ENCODE measurements at regions not wholly inside any gene's neighbourhood (a gene's known extent, or its start where the extent isn't known, plus 50 kb on each side); places are given as distances from the start of the nearest gene placed in this dataset.

DNA sequence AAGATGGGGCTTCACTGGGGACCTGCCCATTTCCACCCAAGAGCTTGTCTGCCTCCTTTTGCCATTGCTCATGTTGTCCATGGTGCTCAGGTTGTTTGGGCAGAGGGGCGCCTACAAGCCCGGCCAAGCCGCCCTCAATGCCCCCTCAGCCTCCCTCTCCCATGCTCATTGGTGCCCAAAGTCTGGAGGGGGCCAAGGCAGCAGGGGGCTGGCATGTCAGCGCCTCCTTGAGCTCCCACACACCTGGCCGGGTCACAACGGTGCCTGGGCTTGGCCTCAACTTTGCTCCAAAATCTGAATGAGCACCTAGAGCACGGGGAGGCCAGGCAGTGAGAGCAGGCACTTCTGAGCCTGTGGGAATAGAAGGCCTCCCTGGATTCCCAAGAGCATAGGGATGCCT is 1598.8 kb downstream of the PCDH7 start:
- Histone ChIP-seq H3K36me3 (ENCODE audit: control insufficient read depth, insufficient read depth, low read length) (no peaks in the 10 kb centered on the region), H3K27me3 (ENCODE audit: control insufficient read depth, insufficient read depth, low read length) (no peaks in the 10 kb centered on the region), H3K4me3 (ENCODE audit: low read depth, low read length) (no peak overlapping the region)
- DNase-seq (ENCODE audit: low read depth), result no peak
- TF ChIP-seq, protein P1, sequence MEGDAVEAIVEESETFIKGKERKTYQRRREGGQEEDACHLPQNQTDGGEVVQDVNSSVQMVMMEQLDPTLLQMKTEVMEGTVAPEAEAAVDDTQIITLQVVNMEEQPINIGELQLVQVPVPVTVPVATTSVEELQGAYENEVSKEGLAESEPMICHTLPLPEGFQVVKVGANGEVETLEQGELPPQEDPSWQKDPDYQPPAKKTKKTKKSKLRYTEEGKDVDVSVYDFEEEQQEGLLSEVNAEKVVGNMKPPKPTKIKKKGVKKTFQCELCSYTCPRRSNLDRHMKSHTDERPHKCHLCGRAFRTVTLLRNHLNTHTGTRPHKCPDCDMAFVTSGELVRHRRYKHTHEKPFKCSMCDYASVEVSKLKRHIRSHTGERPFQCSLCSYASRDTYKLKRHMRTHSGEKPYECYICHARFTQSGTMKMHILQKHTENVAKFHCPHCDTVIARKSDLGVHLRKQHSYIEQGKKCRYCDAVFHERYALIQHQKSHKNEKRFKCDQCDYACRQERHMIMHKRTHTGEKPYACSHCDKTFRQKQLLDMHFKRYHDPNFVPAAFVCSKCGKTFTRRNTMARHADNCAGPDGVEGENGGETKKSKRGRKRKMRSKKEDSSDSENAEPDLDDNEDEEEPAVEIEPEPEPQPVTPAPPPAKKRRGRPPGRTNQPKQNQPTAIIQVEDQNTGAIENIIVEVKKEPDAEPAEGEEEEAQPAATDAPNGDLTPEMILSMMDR (IDR thresholded peaks at IDR 0.05; ENCODE audit: insufficient read depth, low read length, poor library complexity, severe bottlenecking), result no peak

DNA sequence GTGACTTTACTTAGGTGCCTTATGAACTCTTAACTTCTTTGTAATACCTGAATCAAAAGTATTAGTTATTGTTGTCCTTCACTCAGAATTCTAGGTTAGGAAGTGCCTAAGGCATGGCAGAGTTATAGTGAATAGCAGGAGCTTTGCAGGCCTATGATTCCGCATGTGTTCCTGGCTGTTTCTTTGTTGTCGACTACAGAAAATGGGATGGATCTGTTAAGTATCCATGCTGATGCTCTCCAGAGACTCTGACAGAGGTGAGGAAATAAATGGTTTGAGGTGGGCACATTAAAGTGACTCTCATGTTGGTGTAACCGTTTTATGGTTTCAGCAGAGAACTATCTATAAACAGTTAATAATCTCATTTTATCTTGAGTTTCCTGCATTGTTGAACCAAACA is 1601.3 kb downstream of the PCDH7 start:
- no peaks in the 10 kb centered on the region for H3K27me3 ChIP-seq (ENCODE audit: control insufficient read depth, insufficient read depth, low read length)
- DNase-seq (ENCODE audit: low read depth), result no peak
- no peaks in the 10 kb centered on the region for H3K36me3 ChIP-seq (ENCODE audit: control insufficient read depth, insufficient read depth, low read length)
- TF ChIP-seq, protein P1 (IDR thresholded peaks at IDR 0.05; ENCODE audit: insufficient read depth, low read length, poor library complexity, severe bottlenecking), result no peak
- H3K4me3 ChIP-seq (ENCODE audit: low read depth, low read length), result no peak overlapping the region

DNA sequence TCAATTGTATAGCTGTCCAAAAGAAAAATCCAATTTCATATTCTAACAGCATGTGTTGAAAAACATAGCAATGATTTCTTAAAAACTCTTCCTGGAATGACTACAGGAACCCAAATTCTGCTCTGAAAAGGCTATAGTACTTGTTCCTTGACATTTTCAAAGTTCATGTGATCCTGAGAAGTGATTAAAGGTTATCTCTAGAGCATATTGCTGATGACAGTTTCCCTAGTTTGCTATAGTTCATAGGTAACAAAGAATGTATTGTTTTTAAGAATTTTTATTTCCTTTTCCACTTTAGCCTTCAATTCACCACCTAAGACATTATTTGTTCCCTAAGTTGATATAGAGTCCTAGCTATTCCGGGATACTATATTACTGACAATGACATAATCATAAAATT is 1614.6 kb downstream of the PCDH7 start:
- no peaks in the 10 kb centered on the region for H3K36me3 ChIP-seq (ENCODE audit: control insufficient read depth, insufficient read depth, low read length)
- no peak for DNase-seq (ENCODE audit: low read depth)
- H3K27me3 ChIP-seq (ENCODE audit: control insufficient read depth, insufficient read depth, low read length), result no peaks in the 10 kb centered on the region
- H3K4me3 ChIP-seq (ENCODE audit: low read depth, low read length), result no peak overlapping the region
- TF ChIP-seq, protein P1 (IDR thresholded peaks at IDR 0.05; ENCODE audit: insufficient read depth, low read length, poor library complexity, severe bottlenecking), result no peak

DNA sequence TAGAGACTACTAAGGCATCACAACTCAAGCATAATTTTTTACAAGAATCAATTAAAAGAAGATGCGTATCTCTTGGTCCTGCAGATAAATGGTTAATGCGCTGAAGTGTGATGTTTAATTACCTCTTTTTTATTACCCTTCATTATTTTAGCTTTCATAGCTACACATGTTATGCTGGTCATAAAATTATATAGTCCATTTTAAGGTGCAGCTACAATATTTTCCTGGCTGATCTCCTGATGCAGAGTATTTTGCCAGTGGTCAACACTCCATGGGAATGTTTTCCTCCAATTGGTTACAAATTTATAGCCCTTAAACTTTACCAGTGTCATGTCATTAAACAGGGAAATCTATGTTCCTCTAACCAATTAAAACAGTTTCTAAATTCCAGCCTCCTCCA is 1617.2 kb downstream of the PCDH7 start:
- Histone ChIP-seq H3K36me3 (ENCODE audit: control insufficient read depth, insufficient read depth, low read length) (no peaks in the 10 kb centered on the region), H3K4me3 (ENCODE audit: low read depth, low read length) (no peak overlapping the region), H3K27me3 (ENCODE audit: control insufficient read depth, insufficient read depth, low read length) (no peaks in the 10 kb centered on the region)
- TF ChIP-seq, protein P1 (IDR thresholded peaks at IDR 0.05; ENCODE audit: insufficient read depth, low read length, poor library complexity, severe bottlenecking), result no peak
- DNase-seq (ENCODE audit: low read depth), result no peak

DNA sequence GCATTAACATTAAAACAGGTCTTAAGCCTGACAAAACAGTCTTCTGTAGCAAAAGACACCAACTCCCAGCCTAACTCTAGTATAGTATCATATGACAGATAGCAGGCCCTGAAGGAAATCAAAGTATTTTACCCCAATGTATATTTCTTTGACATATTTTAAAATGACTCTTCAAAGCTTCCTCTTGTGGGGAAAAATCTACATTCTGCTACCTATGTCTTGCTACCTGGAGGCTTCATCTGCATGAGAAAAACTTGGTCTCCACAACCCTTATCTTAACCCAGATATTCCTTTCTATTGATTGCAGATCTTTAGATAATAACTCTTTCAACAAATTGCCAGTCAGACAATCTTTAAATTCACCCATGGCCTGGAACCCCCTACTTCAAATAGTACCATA is 1620.4 kb downstream of the PCDH7 start:
- Histone ChIP-seq H3K36me3 (ENCODE audit: control insufficient read depth, insufficient read depth, low read length) (no peaks in the 10 kb centered on the region), H3K27me3 (ENCODE audit: control insufficient read depth, insufficient read depth, low read length) (no peaks in the 10 kb centered on the region), H3K4me3 (ENCODE audit: low read depth, low read length) (no peak overlapping the region)
- TF ChIP-seq, protein P1 (IDR thresholded peaks at IDR 0.05; ENCODE audit: insufficient read depth, low read length, poor library complexity, severe bottlenecking), result no peak
- DNase-seq (ENCODE audit: low read depth), result no peak

DNA sequence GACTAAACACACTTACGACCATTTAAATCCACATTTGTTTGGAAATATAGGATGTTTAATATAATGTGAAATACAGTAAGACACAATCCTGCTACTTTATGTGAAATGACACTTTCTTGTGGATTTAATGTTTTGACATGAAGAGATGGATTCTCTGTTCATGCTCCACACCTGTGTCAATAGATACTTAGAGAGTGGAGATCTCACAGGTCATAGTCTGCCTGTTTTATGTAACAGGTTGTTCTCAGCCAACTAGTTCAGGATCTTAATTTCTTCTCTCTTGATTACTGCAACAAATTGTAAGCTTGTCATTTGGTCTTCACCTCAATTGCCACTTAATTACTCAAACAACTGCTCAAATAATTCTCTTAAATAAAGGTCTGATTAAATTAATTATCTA is 1621.2 kb downstream of the PCDH7 start:
- Histone ChIP-seq H3K4me3 (ENCODE audit: low read depth, low read length) (no peak overlapping the region), H3K27me3 (ENCODE audit: control insufficient read depth, insufficient read depth, low read length) (no peaks in the 10 kb centered on the region), H3K36me3 (ENCODE audit: control insufficient read depth, insufficient read depth, low read length) (no peaks in the 10 kb centered on the region)
- TF ChIP-seq, protein P1 (IDR thresholded peaks at IDR 0.05; ENCODE audit: insufficient read depth, low read length, poor library complexity, severe bottlenecking), result no peak
- no peak for DNase-seq (ENCODE audit: low read depth)

Data from kidney epithelial cell (primary cell).